Tibial artery (tissue), 4 donors: ENCODE measurements at regions not wholly inside any gene's neighbourhood (a gene's known extent, or its start where the extent isn't known, plus 50 kb on each side); places are given as distances from the start of the nearest gene placed in this dataset.

Experiments
- DNase-seq, 2 donors: peaks; one replicate each; pipeline ENCODE4 v3.0.0-alpha.2; 2019
- H3K27ac ChIP-seq, 2 donors: fragments of 200-600 bp; sonication (generic) in 1 of 2; 1 replicate in 1 of 2; 2 replicates in 1 of 2; pipeline ENCODE4 v1.5.1; 2018 to 2019; ENCODE audit warnings: mild to moderate bottlenecking in 1 of 2
- H3K27me3 ChIP-seq, 2 donors: fragments of 200-600 bp; sonication (generic) in 1 of 2; one replicate each; pipeline versions ENCODE4 v1.5.1 to v1.6.0; 2016 to 2019
- H3K36me3 ChIP-seq, 3 donors: fragments of 200-600 bp; sonication (generic) in 2 of 3; one replicate each; pipeline ENCODE4 v1.5.1; 2016 to 2019; ENCODE audit warnings: mild to moderate bottlenecking in 2 of 3
- H3K4me1 ChIP-seq, 4 donors: fragments of 200-600 bp; sonication (generic) in 2 of 4; 1 replicate in 3 of 4; 2 replicates in 1 of 4; pipeline ENCODE4 v1.5.1; 2016 to 2019
- H3K4me3 ChIP-seq, 2 donors: fragments of 200-600 bp; sonication (generic) in 1 of 2; 1 replicate in 1 of 2; 2 replicates in 1 of 2; pipeline ENCODE4 v1.5.1; 2018 to 2019; ENCODE audit warnings: mild to moderate bottlenecking in 2 of 2
- H3K9me3 ChIP-seq, 3 donors: fragments of 200-600 bp; sonication (generic) in 1 of 3; one replicate each; pipeline ENCODE4 v1.5.1; 2016 to 2019
- CTCF ChIP-seq, 2 experiments: fragments of 200-600 bp in 1 of 2; fragments of 450-650 bp in 1 of 2; IDR thresholded peaks; one replicate each; pipeline ENCODE4 v1.5.1; 2017 to 2019; ENCODE audit warnings: antibody characterized with exemption in 2 of 2, mild to moderate bottlenecking in 1 of 2, moderate library complexity in 1 of 2
- intact Hi-C: fragments of 100-400 bp; cut with DNase I; formaldehyde crosslinking; loops from one replicate; pipeline ENCODE4 v1.15.0; 2023; ENCODE audit warnings: low total_unique reads

- H3K4me1 ChIP-seq = no peaks in the 10 kb centered on the region
- peaks cover 7 to 36% (median 9%) of the 10 kb centered on the region in 3 donors for H3K9me3 ChIP-seq
- intact Hi-C loops = no loop called here
- no peaks in the 10 kb centered on the region for H3K27me3 ChIP-seq
- no peaks in the 10 kb centered on the region for H3K36me3 ChIP-seq
- H3K4me3 ChIP-seq = no peak overlapping the region
- no peak overlapping the region for H3K27ac ChIP-seq
- TF ChIP-seq CTCF (IDR thresholded peaks at IDR 0.05) = no peak
- no peak for DNase-seq
These were observed 62.7 kb upstream of the SHISAL1 start for GRCh38 chr22:44375451-44375850.

GRCh38 chr22:44373234-44373633, 60.5 kb upstream of the SHISAL1 start:
- intact Hi-C loops = no loop called here
- no peaks in the 10 kb centered on the region for H3K4me1 ChIP-seq
- H3K27ac ChIP-seq = no peak overlapping the region
- peaks cover 3 to 31% (median 9%) of the 10 kb centered on the region in 3 donors for H3K9me3 ChIP-seq
- no peaks in the 10 kb centered on the region for H3K36me3 ChIP-seq
- no peak for DNase-seq
- no peak for TF ChIP-seq CTCF (IDR thresholded peaks at IDR 0.05)
- H3K27me3 ChIP-seq = no peaks in the 10 kb centered on the region
- no peak overlapping the region for H3K4me3 ChIP-seq

- Histone ChIP-seq H3K27ac (no peak overlapping the region), H3K4me1 (no peaks in the 10 kb centered on the region), H3K4me3 (no peak overlapping the region), H3K36me3 (no peaks in the 10 kb centered on the region), H3K27me3 (no peaks in the 10 kb centered on the region), H3K9me3 (peaks cover 3 to 26% (median 5%) of the 10 kb centered on the region in 3 donors)
- intact Hi-C loops = no loop called here
- no peak for TF ChIP-seq CTCF (IDR thresholded peaks at IDR 0.05)
- no peak for DNase-seq
These were observed 59.9 kb upstream of the SHISAL1 start for GRCh38 chr22:44372611-44373010.

GRCh38 chr22:44371741-44372525, 59.2 kb upstream of the SHISAL1 start:
- Histone ChIP-seq H3K36me3 (no peaks in the 10 kb centered on the region), H3K27me3 (no peaks in the 10 kb centered on the region), H3K9me3 (peaks cover 3 to 21% (median 5%) of the 10 kb centered on the region in 3 donors), H3K4me3 (no peak overlapping the region), H3K27ac (no peak overlapping the region), H3K4me1 (no peaks in the 10 kb centered on the region)
- intact Hi-C loops = no loop called here
- no peak for DNase-seq
- no peak for TF ChIP-seq CTCF (IDR thresholded peaks at IDR 0.05)

- no peak for DNase-seq
- H3K36me3 ChIP-seq = no peaks in the 10 kb centered on the region
- H3K9me3 ChIP-seq = peaks cover 1 to 5% (median 5%) of the 10 kb centered on the region in 3 donors
- peaks cover 0 to 2% (median 0%) of the 10 kb centered on the region in 4 donors for H3K4me1 ChIP-seq
- TF ChIP-seq CTCF (IDR thresholded peaks at IDR 0.05) = no peak
- no peak overlapping the region for H3K27ac ChIP-seq
- no peaks in the 10 kb centered on the region for H3K27me3 ChIP-seq
- no peak overlapping the region for H3K4me3 ChIP-seq
- intact Hi-C loops = no loop called here
These were observed 57.4 kb upstream of the SHISAL1 start for GRCh38 chr22:44369916-44370801.
